ELF-1 (cell line): ENCODE measurements at regions not wholly inside any gene's neighbourhood (a gene's known extent, or its start where the extent isn't known, plus 50 kb on each side); places are given as distances from the start of the nearest gene placed in this dataset.
"Not testable (repeated sequence)": the region's sequence is repeated elsewhere in the genome, so short reads cannot be mapped to it uniquely, and the experiment has no call there.

Experiments used
- DNase-seq: peaks from one replicate; pipeline ENCODE4 v3.0.0-alpha.2; 2016; ENCODE audit warnings: low read depth, low spot score

- DNase-seq: no peak
Observed at GRCh38 chr11:34755671-34756070, 134.8 kb downstream of the EHF start.

GRCh38 chr11:34754171-34754823 is 133.4 kb downstream of the EHF start:
- no peak for DNase-seq

GRCh38 chr11:34750692-34751405 is 130.0 kb downstream of the EHF start:
- DNase-seq: no peak

- DNase-seq: no peak
Observed at GRCh38 chr11:34749666-34750659, 129.1 kb downstream of the EHF start.

- no peak for DNase-seq
Observed at GRCh38 chr11:34748036-34748435, 127.1 kb downstream of the EHF start.

GRCh38 chr11:34747251-34747650 is 126.4 kb downstream of the EHF start:
- DNase-seq: no peak

GRCh38 chr11:34745195-34745594 is 124.3 kb downstream of the EHF start:
- no peak for DNase-seq

- DNase-seq: no peak
Observed at GRCh38 chr11:34744511-34744910, 123.6 kb downstream of the EHF start.

- DNase-seq: no peak
Observed at GRCh38 chr11:34738237-34738636, 117.3 kb downstream of the EHF start.

GRCh38 chr11:34732831-34733230 is 111.9 kb downstream of the EHF start:
- no peak for DNase-seq

GRCh38 chr11:34731603-34732002 is 110.7 kb downstream of the EHF start:
- no peak for DNase-seq

GRCh38 chr11:34730544-34731295 is 109.8 kb downstream of the EHF start:
- DNase-seq: no peak

- no peak for DNase-seq
Observed at GRCh38 chr11:34728609-34729008, 107.7 kb downstream of the EHF start.

GRCh38 chr11:34727228-34727737 is 106.4 kb downstream of the EHF start:
- DNase-seq: no peak

GRCh38 chr11:34724973-34725372 is 104.1 kb downstream of the EHF start:
- DNase-seq: no peak

GRCh38 chr11:34721646-34722045 is 100.8 kb downstream of the EHF start:
- DNase-seq: no peak

GRCh38 chr11:34719303-34719848 is 98.5 kb downstream of the EHF start:
- no peak for DNase-seq

- not testable (repeated sequence) for DNase-seq
Observed at GRCh38 chr11:34713631-34714030, 92.7 kb downstream of the EHF start.
